Medulla oblongata (tissue), 1 donor: ENCODE measurements at regions not wholly inside any gene's neighbourhood (a gene's known extent, or its start where the extent isn't known, plus 50 kb on each side); places are given as distances from the start of the nearest gene placed in this dataset.

ENCODE experiments used
- DNase-seq: peaks from one replicate; pipeline ENCODE4 v3.0.0-alpha.2; 2015; ENCODE audit errors: extremely low spot score

DNA sequence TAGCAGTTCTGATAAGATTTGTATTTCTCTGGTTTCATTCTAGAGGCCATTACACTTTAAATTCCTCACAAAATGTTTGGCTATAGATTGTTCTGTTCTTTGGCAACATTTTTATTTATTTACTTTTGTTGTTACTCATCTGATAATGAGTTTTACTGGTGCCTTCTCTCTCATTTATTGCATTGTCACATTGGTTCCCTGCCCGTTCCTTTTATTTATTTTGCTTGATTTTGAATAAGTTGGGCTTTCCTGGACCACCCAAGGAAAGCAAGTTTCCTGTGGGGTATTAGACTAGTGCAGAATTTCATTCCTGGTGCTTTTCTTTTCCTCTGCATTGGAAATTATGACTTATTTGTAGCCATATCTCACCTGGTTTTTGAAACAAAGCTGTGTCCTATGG, 232.0 kb downstream of the SOCS6 start:
- no peak for DNase-seq

DNA sequence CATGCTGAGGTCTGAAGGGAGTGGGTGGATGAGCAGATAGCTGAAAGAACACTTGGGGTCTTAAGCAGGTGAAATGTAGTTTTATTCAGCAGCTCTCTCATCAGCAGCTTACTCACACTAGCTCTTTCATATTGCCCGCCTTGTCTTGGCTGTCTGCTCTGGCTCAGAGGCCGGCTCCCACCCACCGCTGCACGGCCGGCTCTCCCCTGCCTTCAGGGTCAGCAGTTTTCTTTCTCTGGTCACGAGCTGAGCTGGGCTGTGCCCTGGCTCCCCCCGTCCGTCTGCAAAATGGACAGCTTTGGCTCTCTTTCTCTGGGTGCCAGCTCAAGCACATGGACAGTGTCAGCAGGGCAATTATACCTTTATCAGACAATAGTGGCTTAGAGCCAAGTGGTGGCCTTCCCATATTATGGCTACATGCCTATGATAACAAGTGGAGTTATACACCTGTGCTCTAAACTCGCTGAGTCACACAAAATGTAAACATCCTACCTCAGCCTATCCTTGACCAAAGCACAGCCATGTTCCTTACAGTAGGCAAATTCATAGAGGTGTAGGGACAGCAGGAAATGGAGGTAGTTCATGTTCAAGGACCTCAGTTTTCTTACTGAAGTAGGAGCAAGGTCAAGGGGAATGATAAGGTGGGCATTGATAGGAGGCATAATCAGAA, 224.8 kb downstream of the SOCS6 start:
- DNase-seq = no peak

GRCh38 chr18:70507970-70508369, 219.1 kb downstream of the SOCS6 start:
- DNase-seq = no peak

GRCh38 chr18:70506511-70506910, 217.7 kb downstream of the SOCS6 start:
- no peak for DNase-seq

- no peak for DNase-seq
Observed at GRCh38 chr18:70503060-70503459, 214.2 kb downstream of the SOCS6 start.

- no peak for DNase-seq
Observed at GRCh38 chr18:70501358-70501757, 212.5 kb downstream of the SOCS6 start.

DNA sequence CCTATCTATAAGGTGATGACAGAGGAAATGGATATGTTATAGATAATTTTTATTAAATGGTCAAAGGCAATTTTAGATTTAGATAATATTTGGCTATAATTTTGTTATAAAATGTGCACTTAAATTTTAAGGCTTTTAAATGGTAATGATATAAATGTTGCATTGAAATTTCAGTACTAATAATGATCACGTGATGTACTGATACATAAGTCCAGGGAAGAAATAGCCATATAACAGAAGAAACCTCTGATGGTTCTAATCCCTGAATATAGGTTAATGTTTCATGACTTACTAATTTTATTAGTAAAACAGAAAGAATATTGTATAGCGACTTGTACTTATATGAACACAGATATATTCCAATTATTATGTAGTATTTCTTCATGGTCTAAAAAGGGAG, 211.9 kb downstream of the SOCS6 start:
- no peak for DNase-seq

DNA sequence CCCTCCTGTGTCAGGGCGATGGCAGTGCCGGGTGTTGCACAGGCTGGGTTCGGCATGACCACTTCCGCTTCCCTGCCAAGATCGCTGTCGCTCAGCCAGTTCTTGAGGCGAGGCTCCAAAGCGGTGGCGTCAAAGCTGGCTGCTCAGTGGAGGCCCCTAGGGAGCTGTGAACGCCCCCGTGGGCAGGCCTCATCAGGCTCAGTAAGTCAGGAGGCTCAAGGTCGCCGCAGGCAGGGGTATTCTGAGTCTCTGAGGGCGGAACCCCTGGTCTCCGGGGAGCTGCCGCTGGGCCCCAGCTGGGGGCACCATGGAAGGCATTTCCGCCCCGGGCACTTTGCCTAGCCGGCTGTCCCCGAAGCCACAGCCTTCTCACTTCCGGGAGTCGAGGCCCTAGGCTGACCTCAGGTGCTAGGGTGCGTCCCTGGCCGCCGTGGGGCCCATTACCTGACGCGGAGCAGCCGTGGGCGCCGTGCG, 210.4 kb downstream of the SOCS6 start:
- no peak for DNase-seq

DNA sequence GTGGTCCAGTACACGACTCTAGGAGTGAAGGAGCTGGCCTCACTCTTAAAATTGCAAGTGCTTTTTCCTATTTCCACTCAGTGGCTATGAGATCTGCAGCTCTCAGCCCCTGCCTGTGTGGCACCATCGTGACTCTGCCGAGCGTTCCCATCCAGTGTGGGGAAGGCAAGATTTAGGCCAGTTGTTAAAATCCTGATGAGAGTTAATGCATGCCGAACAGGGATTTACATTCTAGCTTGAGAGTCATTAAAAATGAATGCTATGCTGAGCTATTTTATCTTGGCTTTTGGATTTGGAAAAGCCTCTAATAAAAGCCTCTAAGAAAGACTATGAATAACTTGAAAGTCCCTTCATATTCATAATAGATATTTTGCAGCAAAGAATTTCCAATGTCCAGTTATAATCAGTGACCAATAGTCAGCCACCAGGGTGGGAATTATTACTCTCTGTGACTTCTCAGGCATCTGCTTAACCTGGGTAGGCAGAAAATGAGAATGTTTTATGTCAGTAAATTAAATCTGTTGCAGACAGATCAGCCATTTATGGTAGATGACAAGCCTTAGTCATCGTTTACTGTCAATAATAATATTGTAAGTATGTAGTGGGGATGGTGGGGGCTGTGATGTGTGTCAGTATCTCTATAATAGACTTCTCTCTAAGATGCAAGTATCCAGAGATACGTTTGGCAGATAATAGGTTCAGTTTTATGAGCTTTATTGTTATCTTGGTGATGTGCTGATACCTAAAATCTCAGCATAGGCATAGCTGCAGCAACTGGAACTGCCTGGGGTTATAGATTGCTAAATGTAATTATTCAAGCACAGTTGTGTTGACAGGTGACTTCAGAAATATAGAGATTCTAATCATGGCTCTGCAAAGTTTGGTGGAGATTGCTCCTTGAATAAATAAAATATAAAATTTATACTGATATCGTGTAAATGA, 207.8 kb downstream of the SOCS6 start:
- no peak for DNase-seq

DNA sequence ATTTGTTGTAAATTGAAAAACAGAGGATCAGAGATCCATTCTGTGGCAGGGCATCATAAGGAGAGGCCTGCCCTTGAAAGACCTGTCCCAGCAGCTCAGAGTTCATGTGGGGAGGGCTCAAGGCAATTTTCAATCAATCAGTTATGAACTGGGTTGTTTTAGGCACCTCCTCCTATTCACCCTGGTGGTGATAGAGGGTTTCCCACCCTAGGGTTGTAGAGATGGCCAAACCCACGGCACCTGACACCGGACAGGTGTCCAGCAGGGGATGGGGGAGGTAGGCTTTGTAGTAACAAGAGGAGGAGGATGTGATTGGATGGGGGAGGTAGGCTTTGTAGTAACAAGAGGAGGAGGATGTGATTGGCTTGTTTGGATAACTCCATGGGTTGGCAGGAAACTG, 205.7 kb downstream of the SOCS6 start:
- DNase-seq = no peak

GRCh38 chr18:70493461-70493860, 204.6 kb downstream of the SOCS6 start:
- no peak for DNase-seq

GRCh38 chr18:70491734-70492348, 203.0 kb downstream of the SOCS6 start:
- DNase-seq = peak; percentile 89

DNA sequence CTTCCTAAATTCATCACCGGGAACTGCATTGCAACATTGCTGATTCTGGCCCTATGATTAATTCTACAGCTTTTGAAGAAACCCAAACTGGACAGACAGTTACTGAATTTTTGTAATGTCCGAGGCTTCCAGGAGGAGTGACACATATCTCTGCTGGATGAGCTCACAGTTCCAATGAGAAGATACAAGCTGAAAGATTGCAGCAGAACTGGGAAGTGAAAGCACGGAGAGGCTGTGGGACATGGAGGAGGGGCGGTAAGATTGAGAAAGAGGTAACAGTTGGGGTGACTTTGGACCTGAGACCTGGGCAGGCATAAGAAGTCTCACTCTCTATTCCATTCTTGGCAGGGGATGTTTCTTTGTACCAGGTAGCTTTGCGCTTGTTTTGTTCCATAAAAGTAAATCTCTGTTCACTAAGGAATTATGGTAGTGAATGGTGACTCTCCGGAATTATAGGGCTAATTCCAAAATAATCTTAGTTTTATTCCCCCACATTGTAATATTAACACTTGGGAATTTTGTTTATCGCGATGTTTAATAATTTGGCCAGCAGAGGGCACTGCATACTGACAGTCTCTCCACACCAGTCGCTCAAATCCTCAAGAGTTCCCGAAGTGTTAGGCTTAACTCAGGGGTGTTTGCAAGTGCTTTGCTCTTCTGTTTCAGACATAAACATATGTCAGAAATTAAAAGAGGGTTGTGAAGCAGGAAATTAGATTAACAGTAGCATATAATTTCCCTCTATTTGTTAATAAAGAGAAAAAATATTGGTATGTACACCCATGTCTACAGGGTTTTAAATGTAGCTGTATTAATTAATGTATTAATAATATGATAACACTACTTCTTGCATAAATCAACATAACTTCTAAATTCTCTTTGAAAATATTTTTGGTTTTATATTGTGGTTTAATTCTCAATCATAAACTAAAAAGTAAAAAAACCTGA, 201.4 kb downstream of the SOCS6 start:
- peak; percentile 83 for DNase-seq

GRCh38 chr18:70489571-70489970, 200.7 kb downstream of the SOCS6 start:
- DNase-seq = no peak

GRCh38 chr18:70469916-70470315, 181.1 kb downstream of the SOCS6 start:
- DNase-seq = peak; percentile 66

DNA sequence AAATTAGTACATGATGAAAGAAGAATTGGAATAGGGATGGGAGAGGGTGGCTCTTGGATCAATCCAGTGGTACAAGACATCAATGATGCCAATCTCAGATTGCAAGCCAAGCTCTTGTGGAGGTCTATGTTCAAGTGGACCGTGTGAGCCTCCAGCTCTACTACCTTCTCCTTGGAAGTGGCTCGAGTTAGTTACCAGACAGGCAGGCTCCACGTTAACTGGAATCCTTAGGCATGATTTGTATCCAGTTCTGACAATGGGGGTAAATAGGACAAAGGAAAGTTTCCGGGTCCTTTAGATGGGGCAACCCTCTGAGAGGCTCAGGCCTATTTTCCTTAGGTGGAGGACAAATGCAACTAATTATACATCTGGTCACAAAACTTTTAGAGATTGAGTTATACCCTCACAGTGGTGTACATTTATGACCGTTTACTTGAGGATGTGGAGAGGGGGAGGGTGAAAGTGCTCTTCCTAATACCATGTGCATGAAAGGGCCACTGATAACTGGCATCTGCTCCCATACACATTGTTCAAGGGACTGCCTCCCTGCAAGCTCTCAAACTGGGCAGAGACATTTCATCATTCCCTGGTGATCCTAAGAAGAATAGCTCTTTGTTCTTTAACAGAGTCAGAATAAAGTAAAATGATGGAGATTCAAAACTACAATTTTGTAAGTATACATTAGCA, 180.2 kb downstream of the SOCS6 start:
- DNase-seq = peak; percentile 87

GRCh38 chr18:70464343-70465114, 175.7 kb downstream of the SOCS6 start:
- DNase-seq = peak; percentile 91

DNA sequence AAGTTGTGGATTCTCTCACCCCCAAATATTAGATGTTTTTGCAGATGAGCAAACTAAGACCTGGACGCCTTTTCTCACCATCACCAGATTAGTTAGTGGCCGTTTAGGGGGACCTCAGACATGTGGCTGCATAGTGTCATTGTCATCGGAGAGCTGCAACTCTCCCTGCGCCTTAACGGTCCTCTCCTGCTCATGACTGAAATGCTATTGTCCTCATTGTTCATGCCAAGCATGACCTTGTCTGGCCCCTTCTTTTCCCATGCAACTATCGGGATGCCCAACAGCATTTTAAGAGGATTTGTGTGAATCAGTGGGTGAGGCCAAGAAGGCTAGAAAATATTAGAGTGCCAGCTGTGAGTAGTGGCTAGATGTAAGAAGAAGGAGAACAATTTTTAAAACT, 174.2 kb downstream of the SOCS6 start:
- DNase-seq = peak; percentile 26

- DNase-seq = no peak
Observed at GRCh38 chr18:70462078-70462439, 173.2 kb downstream of the SOCS6 start.
